Activated CD8-positive, alpha-beta memory T cell treated with anti-CD3 and anti-CD28 coated beads, Interleukin-2, amount 50 U/mL, for 24 hours (primary cell): ENCODE measurements at regions not wholly inside any gene's neighbourhood (a gene's known extent, or its start where the extent isn't known, plus 50 kb on each side); places are given as distances from the start of the nearest gene placed in this dataset.
"Not testable (repeated sequence)": the region's sequence is repeated elsewhere in the genome, so short reads cannot be mapped to it uniquely, and the experiment has no call there.

Experiments used
- DNase-seq: peaks from one replicate; pipeline ENCODE4 v3.0.0-alpha.2; 2020; ENCODE audit errors: extremely low read depth

DNA sequence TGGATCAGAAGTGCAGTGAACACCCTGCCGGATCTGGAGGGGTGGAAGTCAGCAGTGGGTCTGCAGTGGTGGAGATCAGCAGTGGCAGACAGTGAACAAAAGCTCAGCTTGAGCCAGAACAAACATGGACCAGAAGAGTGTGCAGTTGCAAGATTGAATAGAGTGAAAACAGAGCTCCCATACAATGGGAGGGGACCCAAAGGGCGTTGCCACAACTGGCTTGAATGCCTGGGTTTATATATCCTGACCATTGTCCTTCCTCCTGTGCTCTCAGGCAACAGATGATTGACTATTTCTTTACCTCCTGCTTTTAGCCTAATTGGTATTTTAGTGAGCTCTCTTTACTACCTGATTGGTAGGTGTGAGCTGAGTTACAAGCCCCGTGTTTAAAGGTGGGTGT, 522.1 kb downstream of the TMEM135 start:
- DNase-seq = not testable (repeated sequence)

DNA sequence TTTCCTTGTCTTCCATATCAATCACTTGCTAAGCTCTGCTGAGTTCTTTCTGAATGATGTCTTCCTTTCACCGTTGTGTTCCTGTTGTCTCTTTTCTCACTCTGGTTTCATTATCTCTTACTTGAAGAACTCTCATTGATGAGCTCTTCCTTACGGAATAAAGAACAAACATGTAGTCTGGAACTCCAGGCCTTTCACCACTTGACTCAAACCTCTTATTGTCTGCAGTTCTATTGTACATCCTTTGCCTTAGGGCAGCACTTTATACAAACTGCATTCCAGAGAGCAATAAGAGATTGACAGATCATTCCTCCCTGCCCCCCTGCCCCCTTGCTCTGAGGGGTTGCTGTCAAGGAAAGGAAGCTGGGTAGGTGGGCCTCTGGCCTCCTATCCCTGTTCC, 517.4 kb downstream of the TMEM135 start:
- DNase-seq = no peak

DNA sequence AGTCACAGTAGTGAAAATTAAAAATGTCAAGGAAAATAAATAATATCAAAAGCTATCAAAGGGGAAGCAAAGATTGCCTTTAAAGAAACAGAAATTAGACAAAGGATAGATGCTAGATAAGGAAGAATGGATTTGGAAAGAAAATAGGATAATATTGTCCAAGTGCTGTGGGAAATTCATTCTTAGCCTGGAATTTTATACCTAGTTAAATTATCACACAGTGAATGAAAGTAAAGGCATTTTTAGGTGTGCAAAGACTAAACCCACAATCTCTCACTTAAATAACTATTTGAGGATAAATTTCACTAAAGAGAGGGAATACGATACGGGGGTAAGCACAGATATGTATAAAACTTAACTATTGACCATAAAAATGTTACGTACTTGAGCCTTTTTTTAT, 511.1 kb downstream of the TMEM135 start:
- DNase-seq = no peak

DNA sequence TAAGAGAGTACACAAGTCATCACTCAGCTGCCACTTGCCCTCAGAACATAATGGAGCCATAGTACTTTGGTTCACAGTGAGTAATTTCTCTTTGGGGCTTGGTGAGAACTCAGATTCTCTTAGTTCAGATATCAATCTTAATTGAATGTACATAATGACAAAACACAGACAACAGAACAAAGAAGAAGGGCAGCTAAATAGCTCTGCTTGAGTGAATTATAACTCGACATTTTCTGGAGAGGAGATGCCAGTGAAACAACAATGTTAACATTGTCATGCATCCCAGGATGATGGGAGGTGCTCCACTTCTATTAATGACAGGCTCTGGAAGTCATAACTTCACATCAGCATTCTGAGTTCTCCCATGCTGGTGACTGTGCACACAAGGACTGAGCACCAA, 508.1 kb downstream of the TMEM135 start:
- DNase-seq = no peak

DNA sequence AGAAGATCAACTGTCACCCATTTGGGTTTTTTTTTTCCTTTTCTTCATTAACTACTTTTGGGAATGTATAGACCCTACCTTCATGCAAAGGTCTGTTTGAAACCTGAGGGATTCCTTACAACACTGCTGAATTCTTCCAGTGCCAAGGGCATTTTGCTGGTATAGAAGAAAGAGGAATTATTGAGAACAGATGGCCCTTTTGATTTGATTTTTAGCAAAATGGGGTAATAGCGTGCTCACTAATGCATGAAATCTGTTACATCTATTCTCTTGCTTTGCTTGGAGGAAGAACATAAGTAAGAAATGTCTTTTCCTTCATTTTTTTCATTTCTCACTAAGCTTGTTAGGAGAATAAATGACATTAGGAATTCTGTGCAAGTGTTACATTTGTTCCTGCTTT, 501.9 kb downstream of the TMEM135 start:
- DNase-seq = no peak

DNA sequence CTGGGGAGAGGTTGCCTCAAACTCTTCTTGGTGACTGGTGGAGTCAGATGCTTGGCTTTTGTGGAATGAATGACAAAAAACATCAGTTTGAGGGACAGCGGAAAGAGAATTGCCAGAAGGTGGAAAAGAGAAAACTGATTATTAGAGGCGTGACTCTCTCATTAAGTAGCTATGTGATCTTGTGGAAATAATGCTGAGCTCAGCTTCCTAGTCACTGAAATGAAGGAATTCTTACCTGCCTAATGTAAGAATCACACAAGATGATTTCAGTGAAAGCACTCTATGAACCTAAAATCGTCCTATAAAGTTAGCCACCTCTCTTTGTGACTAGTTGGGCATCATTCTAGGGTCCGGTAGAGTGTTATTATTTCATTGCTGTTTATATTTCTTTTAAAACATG, 498.8 kb downstream of the TMEM135 start:
- DNase-seq = no peak

DNA sequence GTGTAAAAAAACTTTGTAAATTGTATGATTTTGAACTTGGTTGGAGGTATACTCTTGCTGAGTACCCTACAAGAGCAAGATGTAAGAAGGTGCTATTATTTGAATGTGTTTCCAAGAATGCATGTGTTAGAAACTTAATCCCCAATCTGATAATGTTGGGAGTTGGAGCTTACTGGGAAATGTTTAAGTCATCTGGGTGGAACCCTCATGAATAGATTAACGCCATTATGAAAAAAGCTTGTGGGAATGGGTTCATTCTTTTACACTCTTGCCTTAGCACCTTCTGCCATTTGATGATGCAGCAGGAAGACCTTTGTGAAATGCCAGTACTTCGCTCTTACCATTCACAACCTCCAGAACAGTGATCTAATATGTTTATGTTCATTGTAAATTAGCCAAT, 498.3 kb downstream of the TMEM135 start:
- no peak for DNase-seq

DNA sequence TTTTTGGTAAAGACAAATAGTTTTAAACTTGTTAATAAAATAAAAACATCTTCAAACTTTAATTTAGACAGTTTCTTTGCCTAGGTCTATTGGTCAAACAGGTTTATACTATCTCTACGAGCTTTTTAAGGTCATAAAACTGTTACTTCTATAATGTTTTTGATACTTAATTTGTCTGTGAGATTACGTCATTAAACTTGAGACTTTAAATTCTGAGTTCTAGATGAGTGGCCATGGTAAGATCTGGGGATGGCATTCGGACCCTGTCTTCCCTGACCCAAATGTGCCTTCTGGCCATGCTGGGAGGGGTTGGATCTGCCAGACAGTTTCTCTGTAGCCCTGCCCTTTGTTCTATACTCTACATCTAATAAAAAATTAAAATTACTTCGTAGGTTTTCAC, 497.8 kb downstream of the TMEM135 start:
- no peak for DNase-seq

DNA sequence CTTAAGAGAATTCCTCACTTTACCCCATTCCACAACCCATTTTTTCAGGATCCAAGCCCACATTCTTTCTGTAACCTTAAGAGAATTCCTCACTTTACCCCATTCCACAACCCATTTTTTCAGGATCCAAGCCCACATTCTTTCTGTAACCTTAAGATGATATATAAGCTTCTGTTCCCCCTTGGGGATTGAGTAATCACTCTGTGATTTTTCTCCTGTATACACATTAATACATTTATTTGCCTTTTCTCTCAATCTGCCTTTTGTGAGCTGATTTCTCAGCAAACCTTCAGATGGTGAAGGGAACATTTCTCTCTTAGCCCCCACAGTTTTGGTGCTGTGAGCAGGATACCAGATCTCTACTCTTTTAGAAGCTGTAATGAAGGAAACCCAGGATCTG, 494.1 kb downstream of the TMEM135 start:
- not testable (repeated sequence) for DNase-seq

DNA sequence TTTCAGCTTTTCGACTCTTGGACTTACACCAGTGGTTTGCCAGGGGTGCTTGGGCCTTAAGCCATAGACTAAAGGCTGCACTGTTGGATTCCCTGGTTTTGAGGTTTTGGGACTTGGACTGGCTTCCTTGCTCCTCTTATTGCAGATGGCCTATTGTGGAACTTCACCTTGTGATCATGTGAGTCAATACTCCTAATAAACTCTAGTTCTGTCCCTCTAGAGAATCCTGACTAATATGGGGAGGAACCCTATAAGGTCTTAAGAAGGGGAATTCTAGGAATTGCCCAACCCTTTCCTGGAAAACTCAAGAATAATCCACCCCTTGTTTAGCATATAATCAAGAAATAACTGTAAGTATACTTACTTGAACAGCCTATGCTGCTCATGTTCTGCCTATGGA, 491.8 kb downstream of the TMEM135 start:
- DNase-seq = no peak

DNA sequence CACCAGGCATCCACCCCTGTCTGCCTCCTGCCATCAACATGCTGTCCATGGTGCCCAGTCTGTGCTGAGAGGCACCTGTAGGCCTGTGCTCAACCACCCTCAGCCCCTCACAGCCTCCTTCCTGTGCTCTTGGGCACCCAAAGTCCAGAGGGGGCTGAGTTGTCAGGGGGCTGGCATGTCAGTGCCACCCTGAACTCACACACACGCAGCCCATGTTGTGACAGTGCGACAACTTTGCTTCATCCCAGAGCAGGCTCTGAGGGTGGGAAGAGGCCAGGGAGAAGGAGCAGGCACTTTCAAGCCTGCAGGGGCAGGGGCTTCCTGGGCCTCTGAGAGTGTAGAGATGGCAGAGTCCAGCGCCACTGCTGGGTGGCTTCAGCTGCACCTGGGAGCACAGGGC, 491.0 kb downstream of the TMEM135 start:
- no peak for DNase-seq

DNA sequence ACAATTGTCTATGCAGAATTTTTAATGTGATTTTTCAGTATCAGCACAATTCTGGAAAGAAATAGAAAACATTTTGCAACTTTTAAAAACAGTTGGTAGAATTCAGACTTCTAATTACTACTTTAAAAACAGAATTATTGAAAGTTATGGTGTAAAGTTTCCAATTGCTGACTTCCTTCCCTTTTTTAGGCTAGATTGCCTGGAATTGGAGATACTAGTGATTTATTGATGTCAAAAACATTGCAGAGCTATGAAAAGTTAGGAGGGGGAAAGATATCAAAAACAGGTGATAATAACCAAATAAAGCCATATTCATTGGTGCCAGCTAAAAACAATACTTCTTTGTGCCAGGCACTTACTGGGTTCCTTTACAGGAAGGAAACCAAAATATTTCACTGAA, 485.5 kb downstream of the TMEM135 start:
- no peak for DNase-seq

DNA sequence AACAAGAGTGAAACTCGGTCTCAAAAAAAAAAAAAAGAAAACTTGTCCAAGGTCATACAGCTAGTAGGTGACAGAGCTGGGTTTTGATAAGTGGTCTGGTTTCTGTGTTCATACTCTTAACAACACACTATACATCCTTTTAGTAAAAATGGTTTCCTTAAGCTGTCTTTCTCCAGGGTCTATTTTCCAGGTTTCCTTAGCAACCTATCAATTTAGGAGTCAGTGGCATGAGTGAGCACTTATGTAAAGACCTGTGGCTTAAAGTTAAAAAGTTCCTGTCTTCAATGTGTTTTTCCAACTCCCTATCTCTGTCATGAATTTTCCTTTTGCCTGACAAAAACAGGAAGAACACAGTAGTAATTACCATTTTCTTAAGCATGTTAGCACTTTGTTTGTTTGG, 480.5 kb downstream of the TMEM135 start:
- no peak for DNase-seq

DNA sequence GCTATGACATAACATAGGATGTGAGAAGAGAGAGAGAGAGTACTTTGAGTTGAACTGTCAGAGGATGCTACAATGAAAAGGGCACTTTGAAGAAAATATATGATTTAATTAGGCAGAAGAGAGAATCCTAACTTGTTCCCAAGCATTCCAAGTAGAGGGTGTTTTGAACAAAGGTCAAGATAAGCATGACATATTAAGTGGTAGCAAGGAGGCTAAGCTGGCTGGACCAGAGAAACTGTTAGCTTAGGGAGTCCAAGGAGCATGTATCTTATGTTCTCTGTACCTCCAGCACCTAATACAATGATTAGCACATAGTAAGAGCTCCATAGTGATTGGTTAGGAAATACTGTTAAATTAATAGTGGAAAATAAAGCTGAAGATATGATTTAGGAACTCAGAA, 479.6 kb downstream of the TMEM135 start:
- DNase-seq = no peak

DNA sequence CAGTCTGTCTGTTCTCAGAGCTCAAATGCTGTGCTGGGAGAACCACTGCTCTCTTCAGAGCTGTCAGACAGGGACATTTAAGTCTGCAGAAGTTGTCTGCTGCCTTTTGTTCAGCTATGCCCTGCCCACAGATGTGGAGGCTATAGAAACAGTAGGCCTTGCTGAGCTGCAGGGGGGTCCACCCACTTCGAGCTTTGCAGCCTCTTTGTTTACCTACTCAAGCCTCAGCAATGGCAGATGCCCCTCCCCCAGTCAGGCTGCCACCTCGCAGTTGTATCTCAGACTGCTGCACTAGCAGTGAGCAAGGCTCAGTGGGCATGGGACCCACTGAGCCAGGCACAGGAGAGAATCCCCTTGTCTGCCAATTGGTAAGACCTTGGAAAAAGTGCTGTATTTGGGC, 470.0 kb downstream of the TMEM135 start:
- not testable (repeated sequence) for DNase-seq

DNA sequence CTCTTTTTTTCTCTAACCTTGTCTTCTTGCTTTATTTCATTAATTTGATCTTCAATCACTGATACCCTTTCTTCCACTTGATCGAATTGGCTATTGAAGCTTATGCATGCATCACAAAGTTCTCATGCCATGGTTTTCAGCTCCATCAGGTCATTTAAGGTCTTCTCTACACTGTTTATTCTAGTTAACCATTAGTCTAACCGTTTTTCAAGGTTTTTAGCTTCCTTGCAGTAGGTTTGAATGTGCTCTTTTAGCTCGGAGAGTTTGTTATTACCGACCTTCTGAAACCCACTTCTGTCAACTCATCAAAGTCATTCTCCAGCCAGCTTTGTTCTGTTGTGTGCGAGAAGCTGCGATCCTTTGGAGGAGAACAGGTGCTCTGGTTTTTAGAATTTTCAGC, 469.2 kb downstream of the TMEM135 start:
- DNase-seq = not testable (repeated sequence)

DNA sequence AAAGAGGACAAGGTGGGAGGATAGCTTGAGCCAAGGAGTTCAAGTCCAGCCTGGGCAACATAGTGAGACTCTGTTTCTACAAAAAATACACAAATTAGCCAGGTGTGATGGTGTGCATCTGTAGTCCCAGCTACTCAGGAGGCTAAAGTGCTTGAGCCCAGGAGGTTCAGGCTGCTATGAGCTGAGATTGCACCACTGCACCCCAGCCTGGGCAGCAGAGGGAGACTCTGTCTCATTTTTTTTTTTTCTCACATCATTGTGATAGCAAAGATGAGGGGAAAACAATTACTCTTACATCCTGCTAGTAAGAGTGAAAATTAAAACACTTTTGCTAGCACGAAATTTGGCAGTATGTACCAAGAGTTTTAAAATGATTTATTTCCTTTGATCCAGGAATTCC, 463.7 kb downstream of the TMEM135 start:
- no peak for DNase-seq

DNA sequence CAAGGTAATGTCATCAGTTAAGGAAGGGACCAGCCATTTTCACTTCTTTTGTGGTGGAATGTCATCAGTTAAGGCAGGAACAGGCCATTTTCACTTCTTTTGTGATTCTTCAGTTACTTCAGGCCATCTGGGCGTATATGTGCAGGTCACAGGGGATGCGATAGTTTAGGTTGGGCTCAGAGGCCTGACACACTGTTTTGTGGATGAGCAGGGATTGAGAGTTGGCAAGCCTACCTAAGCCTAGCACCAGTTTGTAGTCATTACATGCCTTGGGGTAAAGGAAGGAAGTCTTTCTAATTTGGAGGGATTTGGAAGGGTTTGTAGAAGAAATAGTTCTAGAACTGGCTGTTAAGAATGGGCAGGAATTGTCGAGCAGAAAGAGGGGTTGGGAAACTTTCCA, 457.2 kb downstream of the TMEM135 start:
- not testable (repeated sequence) for DNase-seq

DNA sequence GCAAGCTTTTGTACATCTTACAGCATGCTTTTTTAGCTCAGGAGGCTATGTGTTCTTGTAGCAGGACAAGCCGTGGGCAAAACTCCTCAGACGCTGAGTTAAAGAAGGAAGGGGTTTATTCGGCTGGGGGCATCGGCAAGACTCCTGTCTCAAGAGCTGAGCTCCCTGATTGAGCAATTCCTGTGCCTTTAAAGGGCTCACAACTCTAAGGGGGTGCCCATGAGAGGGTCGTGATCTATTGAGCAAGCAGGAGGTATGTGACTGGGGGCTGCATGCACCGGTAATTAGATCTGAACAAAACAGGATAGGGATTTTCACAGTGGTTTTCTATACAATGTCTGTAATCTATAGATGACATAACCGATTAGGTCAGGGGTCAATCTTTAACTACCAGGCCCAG, 456.3 kb downstream of the TMEM135 start:
- not testable (repeated sequence) for DNase-seq

DNA sequence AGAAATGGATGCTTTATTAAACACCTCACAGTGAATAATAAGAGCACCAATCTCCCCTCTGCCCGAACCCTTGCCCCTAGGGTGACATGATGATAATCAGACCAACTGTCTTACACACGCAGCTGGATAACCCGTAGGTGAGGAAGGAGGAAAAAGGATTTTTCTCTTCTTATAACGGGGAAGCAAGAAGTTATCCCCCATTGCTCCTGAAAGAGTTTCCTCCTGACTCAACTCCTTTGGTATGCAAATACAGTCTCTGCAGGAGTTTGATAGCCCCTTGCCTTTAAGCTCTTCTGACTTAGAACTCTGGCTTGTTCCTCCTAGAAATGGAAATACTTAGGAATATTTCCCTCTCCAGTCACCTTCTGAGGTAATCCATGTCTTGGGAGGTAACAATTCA, 455.8 kb downstream of the TMEM135 start:
- no peak for DNase-seq

DNA sequence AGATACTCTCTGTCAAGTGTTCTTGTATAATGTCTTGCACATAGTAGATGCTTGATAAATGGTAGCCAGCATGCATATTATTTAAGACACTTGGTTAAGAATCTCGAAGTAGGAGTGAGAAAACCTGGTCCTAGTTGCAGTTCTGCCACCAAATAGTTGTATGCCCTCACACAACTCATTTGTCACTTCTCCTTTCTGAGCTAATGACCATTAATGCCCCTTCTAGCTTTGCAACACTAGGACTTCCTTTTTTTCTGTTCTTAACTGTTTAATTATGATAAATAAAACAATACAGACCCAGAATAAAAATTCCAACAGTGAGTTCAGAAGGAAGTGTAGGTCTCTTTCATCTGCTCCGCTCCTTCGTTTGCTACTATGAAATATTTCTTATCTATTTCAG, 453.6 kb downstream of the TMEM135 start:
- DNase-seq = no peak

DNA sequence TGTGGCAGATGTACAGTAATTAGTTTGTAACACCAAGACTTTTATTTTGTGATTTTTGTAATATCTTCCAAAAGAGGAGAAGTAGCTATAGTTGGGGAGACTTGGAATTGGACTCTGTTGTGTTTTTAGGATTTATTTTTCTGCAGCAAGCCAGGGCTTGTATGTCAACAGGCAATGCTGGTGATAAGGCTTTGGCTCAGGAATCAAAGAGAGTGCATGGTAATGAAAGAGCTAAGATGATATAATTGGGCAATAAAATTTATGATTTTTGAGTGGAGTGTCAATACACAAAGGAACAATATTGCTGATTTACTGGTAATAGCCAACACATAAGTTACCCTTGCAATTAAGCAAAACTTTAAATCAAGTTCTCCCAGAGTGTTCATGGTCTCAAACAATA, 452.9 kb downstream of the TMEM135 start:
- DNase-seq = no peak

DNA sequence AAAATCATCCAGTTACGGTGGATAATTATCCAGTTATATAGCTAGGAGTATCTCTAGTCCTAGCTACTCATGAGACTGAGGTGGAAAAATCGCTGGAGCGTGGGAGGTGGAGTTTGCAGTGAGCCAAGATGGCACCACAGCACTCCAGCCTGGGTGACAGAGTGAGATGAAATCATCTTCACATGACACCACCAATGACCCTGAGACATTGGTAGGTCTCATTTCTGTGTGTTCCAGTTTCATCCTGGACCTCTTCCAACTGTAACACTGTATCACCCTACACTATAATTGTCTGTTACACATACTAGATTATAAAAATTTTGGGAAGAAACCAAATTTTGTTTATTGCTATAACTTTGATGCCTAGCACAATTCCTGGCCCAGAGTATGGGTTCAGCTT, 446.8 kb downstream of the TMEM135 start:
- no peak for DNase-seq

DNA sequence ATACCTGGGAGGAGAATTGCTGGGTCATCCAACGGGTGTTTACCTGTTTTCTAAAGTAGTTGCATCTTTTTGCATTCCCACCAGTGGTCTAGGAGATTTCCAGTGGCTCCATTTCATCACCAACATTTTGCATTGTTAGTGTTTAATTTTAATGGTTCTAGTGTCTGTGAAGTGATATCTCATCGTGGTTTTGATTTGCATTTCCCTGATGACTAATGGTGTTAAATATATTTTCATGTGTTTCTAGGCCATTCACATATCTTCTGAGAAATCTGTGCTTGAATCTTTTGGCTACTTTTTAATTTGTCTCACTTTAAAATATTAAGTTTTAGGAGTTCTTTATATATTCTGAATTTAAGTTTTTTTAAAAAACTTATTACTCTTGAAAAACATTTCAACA, 439.6 kb downstream of the TMEM135 start:
- DNase-seq = no peak

DNA sequence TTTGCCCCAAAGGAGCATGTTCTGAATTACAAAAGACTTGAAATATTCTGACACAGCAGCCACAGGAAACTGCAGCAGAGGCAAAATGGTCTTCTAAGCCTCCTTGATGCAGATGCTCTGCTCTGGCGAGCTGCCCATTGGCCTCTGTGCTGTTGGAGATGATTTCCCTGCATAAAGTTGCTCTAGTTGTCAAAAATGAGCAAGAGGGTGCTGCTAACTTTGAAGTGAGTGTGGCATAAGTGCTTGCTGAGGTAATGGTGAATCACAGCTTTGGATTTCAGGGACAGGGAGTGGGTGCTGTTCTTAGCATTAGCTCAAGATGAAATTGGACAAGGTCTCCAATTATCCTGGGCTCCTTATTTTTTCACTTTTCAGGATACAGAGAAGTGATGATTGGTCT, 435.4 kb downstream of the TMEM135 start:
- no peak for DNase-seq
